ENCODE measurements at regions not wholly inside any gene's neighbourhood (a gene's known extent, or its start where the extent isn't known, plus 50 kb on each side); places are given as distances from the start of the nearest gene placed in this dataset.

DNA sequence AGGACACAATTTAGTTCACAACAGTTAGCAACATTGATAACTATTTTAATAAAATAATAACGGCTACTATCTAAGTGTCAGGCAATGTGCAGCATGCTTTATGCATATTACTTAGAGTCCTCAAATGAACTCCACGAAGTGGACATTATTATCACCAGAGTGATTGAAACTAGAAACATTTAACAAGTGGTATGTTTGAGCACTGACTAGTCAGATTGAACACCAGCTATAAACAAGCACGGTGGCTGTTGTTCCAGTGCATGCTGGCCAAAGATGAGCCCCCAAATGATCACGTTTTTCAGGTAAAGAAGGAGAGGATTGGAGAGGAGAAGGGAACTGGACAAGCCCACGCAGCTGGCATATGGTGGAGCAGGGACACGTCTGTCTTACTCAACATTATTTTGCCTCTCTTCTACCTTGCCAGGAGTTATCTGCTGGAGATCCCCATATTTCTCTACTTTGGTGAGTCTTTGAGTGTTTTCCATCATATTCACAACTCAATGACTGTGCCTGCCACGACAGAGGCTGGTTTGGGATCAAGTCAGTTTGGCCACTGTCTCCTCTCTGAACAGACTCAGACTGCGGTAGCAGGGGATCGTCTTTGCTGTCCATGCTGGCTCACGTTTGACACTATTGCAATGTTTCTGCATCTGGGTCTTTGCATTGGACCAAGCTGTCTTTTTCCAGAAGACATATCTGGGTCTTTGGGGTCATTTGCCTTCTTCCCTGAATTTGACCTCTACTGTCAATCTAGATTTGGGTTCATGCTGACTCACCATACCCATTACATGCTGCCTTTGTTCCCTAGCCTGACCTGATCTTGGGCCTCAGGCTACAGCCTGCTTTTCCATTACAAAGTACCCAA lies 66.0 kb upstream of the ACSL3 start:
- no peak for TF ChIP-seq NFATC4 (CRISPR knock-in tag; IDR thresholded peaks at IDR 0.05)
- TF ChIP-seq, protein P1, sequence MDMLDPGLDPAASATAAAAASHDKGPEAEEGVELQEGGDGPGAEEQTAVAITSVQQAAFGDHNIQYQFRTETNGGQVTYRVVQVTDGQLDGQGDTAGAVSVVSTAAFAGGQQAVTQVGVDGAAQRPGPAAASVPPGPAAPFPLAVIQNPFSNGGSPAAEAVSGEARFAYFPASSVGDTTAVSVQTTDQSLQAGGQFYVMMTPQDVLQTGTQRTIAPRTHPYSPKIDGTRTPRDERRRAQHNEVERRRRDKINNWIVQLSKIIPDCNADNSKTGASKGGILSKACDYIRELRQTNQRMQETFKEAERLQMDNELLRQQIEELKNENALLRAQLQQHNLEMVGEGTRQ (CRISPR knock-in tag; IDR thresholded peaks at IDR 0.05) = no peak
- TF ChIP-seq HMGXB4 (CRISPR knock-in tag; IDR thresholded peaks at IDR 0.05) = no peak
- TF ChIP-seq, protein P2, sequence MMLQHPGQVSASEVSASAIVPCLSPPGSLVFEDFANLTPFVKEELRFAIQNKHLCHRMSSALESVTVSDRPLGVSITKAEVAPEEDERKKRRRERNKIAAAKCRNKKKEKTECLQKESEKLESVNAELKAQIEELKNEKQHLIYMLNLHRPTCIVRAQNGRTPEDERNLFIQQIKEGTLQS (CRISPR knock-in tag; conservative IDR thresholded peaks at IDR 0.05) = no peak
- no peak for TF ChIP-seq CTCF (IDR thresholded peaks at IDR 0.05)
- TF ChIP-seq CREM (CRISPR knock-in tag; IDR thresholded peaks at IDR 0.05) = no peak
- TF ChIP-seq ZNF396 (CRISPR knock-in tag; IDR thresholded peaks at IDR 0.05; ENCODE audit: borderline replicate concordance) = no peak
- TF ChIP-seq ZNF416 (CRISPR knock-in tag; IDR thresholded peaks at IDR 0.05) = no peak
- no peak for TF ChIP-seq ZNF317 (CRISPR knock-in tag; IDR thresholded peaks at IDR 0.05; ENCODE audit: borderline replicate concordance, low read depth)
- no peak for TF ChIP-seq NFE2L1 (CRISPR knock-in tag; IDR thresholded peaks at IDR 0.05)
- TF ChIP-seq FOXK1 (CRISPR knock-in tag; IDR thresholded peaks at IDR 0.05) = no peak
- no peak for TF ChIP-seq ATF2 (CRISPR knock-in tag; IDR thresholded peaks at IDR 0.05; ENCODE audit: borderline replicate concordance, low read depth)
- TF ChIP-seq, protein P3, sequence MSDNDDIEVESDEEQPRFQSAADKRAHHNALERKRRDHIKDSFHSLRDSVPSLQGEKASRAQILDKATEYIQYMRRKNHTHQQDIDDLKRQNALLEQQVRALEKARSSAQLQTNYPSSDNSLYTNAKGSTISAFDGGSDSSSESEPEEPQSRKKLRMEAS (CRISPR knock-in tag; IDR thresholded peaks at IDR 0.05) = no peak
- TF ChIP-seq OVOL2 (CRISPR knock-in tag; IDR thresholded peaks at IDR 0.05; ENCODE audit: borderline replicate concordance) = no peak
